ENCODE measurements at regions not wholly inside any gene's neighbourhood (a gene's known extent, or its start where the extent isn't known, plus 50 kb on each side); places are given as distances from the start of the nearest gene placed in this dataset.
"Not testable (repeated sequence)": the region's sequence is repeated elsewhere in the genome, so short reads cannot be mapped to it uniquely, and the experiment has no call there.

GRCh38 chr7:35956988-35957387 lies 156.1 kb downstream of the SEPTIN7 start:
- not testable (repeated sequence) for TF ChIP-seq POLR2A (IDR thresholded peaks at IDR 0.05; ENCODE audit: low read depth, low read length); CTCF (IDR thresholded peaks at IDR 0.05; ENCODE audit: extremely low read depth in 1 of 2, insufficient read depth in 1 of 2, low read depth in 1 of 2, low read length in 2 of 2); POLR2AphosphoS5 (IDR thresholded peaks at IDR 0.05; ENCODE audit: insufficient read depth, low read depth, low read length); EZH2 (IDR thresholded peaks at IDR 0.05; ENCODE audit: borderline replicate concordance, low read depth, low read length, severe bottlenecking); MAX (IDR thresholded peaks at IDR 0.05; ENCODE audit: insufficient read depth, insufficient read length); GATA2 (IDR thresholded peaks at IDR 0.05; ENCODE audit: insufficient read depth, insufficient read length, low read depth, low read length); FOS (IDR thresholded peaks at IDR 0.05; ENCODE audit: borderline replicate concordance, insufficient read depth, low read length); MYC (IDR thresholded peaks at IDR 0.05; ENCODE audit: low read depth, low read length); JUN (IDR thresholded peaks at IDR 0.05; ENCODE audit: borderline replicate concordance, insufficient read depth, insufficient read length, low read depth)

Measured in endothelial cell of umbilical vein (primary cell).